Omental fat pad (tissue), 3 donors: ENCODE measurements at regions not wholly inside any gene's neighbourhood (a gene's known extent, or its start where the extent isn't known, plus 50 kb on each side); places are given as distances from the start of the nearest gene placed in this dataset.

ENCODE experiments used
- ATAC-seq: fragments of 150-250 bp; one replicate; pipeline ENCODE4 v1.9.1; 2016; ENCODE audit warnings: mild to moderate bottlenecking, moderate library complexity; ENCODE audit not compliant: low FRiP score
- DNase-seq: peaks from one replicate; pipeline ENCODE4 v3.0.0-alpha.2; 2019; ENCODE audit warnings: low spot score
- CTCF ChIP-seq, 3 donors: fragments of 450-650 bp; IDR thresholded peaks; one replicate each; pipeline ENCODE4 v1.5.1; 2016 to 2017; ENCODE audit warnings: antibody characterized with exemption in 3 of 3, mild to moderate bottlenecking in 3 of 3, moderate library complexity in 2 of 3

- no peak for TF ChIP-seq CTCF (IDR thresholded peaks at IDR 0.05)
- DNase-seq: no peak
- ATAC-seq: no peak
These were observed 223.5 kb downstream of the ABHD5 start for GRCh38 chr3:43914269-43914668.

GRCh38 chr3:43915546-43915945, 224.8 kb downstream of the ABHD5 start:
- DNase-seq: no peak
- ATAC-seq: no peak
- TF ChIP-seq CTCF (IDR thresholded peaks at IDR 0.05): no peak

- ATAC-seq: no peak
- TF ChIP-seq CTCF (IDR thresholded peaks at IDR 0.05): no peak
- no peak for DNase-seq
These were observed 226.6 kb downstream of the ABHD5 start for GRCh38 chr3:43917361-43917760.

- DNase-seq (no peak), ATAC-seq (peak; percentile 52)
- TF ChIP-seq CTCF (IDR thresholded peaks at IDR 0.05): no peak
These were observed 228.3 kb downstream of the ABHD5 start for GRCh38 chr3:43919029-43919428.

GRCh38 chr3:43921056-43921648, 230.4 kb downstream of the ABHD5 start:
- no peak for ATAC-seq
- DNase-seq: no peak
- no peak for TF ChIP-seq CTCF (IDR thresholded peaks at IDR 0.05)

GRCh38 chr3:43922374-43922773, 231.6 kb downstream of the ABHD5 start:
- DNase-seq: no peak
- no peak for ATAC-seq
- TF ChIP-seq CTCF (IDR thresholded peaks at IDR 0.05): no peak

- peak; percentile 75 for ATAC-seq
These were observed 232.6 kb downstream of the ABHD5 start for GRCh38 chr3:43923104-43923882.

More at GRCh38 chr3:43923104-43923882, 232.6 kb downstream of the ABHD5 start:
- DNase-seq: no peak
- TF ChIP-seq CTCF (IDR thresholded peaks at IDR 0.05): no peak
